Testis (tissue), 2 donors: ENCODE measurements at regions not wholly inside any gene's neighbourhood (a gene's known extent, or its start where the extent isn't known, plus 50 kb on each side); places are given as distances from the start of the nearest gene placed in this dataset.

Experiments
- DNase-seq: peaks from one replicate; pipeline ENCODE4 v3.0.0-alpha.2; 2019
- H3K27ac ChIP-seq, 2 donors: fragments of 200-600 bp; sonication (generic); one replicate each; pipeline ENCODE4 v1.5.1; 2019
- H3K27me3 ChIP-seq: fragments of 200-600 bp; sonication (generic); one replicate; pipeline ENCODE4 v1.5.1; 2019
- H3K36me3 ChIP-seq: fragments of 200-600 bp; sonication (generic); one replicate; pipeline ENCODE4 v1.5.1; 2017; ENCODE audit warnings: low read depth; ENCODE audit errors: missing control alignments
- H3K4me1 ChIP-seq: fragments of 200-600 bp; sonication (generic); one replicate; pipeline ENCODE4 v1.5.1; 2019
- H3K4me3 ChIP-seq, 2 donors: fragments of 200-600 bp; sonication (generic); one replicate each; pipeline ENCODE4 v1.5.1; 2017 to 2019
- H3K9me3 ChIP-seq: fragments of 200-600 bp; sonication (generic); one replicate; pipeline ENCODE4 v1.5.1; 2017
- CTCF ChIP-seq, 3 experiments: fragments of 450-650 bp in 2 of 3; fragments of 200-600 bp in 1 of 3; sonication (generic) in 1 of 3; IDR thresholded peaks; one replicate each; pipeline ENCODE4 v1.5.1; 2016 to 2019; ENCODE audit warnings: antibody characterized with exemption in 3 of 3, mild to moderate bottlenecking in 2 of 3, moderate library complexity in 1 of 3
- POLR2A ChIP-seq: fragments of 450-650 bp; IDR thresholded peaks from one replicate; pipeline ENCODE4 v1.6.1; 2017; ENCODE audit warnings: antibody characterized with exemption, mild to moderate bottlenecking, moderate library complexity
- WGBS, 2 donors: methylation state at CpG; one replicate each; pipeline ENCODE4 v1.1.5; 2018; 5-methylcytosine and 5-hydroxymethylcytosine counted together
- intact Hi-C: fragments of 100-400 bp; cut with DNase I; formaldehyde crosslinking; loops from one replicate; pipeline ENCODE4 v1.15.1; 2023; ENCODE audit warnings: low total_unique reads

DNA sequence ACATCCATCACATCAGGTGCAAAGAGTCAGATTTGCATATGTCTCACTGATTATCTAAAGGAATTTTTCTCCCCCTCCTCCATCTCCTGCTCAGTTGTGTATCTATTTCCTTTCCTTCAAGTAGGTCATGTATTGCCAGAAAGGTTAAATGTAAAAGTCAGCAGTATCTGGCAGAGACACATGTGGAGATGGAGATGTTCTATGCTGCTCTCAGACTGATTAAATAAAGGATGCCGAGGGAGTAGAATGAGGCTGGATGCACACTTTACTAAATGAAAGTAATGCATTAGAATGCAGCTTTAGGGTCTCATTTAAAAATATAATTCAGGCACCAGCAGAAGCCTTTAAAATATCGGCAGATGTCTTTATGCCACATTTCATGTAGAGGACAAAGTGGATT is 555.3 kb downstream of the RNF144A start:
- Histone ChIP-seq H3K9me3 (no peaks in the 10 kb centered on the region), H3K27me3 (no peaks in the 10 kb centered on the region), H3K36me3 (no peaks in the 10 kb centered on the region), H3K27ac (no peak overlapping the region), H3K4me1 (no peaks in the 10 kb centered on the region), H3K4me3 (no peak overlapping the region)
- intact Hi-C loops = no loop called here
- no peak for TF ChIP-seq POLR2A
- no peak for TF ChIP-seq CTCF (IDR thresholded peaks at IDR 0.05)
- WGBS, 2 donors = 70 to 74% methylated on average over 2 of the region's 2 CpGs
- no peak for DNase-seq

DNA sequence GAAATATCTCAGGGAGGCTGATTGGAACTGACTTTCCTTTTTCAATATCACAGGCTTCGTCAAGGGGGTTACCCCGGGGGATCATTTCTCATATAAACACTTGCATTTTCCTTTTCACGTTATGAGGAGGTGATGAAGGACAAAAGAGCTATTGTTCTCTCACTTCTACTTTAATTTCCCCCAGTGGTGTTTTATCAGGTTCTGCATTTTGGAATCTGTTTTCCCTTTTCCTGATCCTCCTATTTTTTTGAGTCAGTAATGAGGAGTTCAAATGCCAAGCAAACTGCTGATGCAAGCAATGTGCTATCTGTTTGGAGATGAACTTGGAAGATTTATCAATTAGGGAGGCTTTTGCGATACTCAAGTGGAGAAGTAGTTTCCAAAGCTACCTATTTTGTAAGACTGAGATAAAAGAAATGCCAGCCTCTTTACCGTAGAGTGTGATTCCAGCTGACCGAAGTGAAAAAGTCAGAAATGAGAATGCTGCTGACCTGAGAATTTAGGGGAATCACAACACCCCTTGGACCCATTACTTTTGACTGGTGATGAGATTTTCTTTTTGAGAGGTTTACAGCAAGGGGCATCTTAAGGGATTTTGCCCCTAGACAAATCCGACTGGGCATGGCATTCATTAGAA is 556.0 kb downstream of the RNF144A start:
- H3K9me3 ChIP-seq = no peaks in the 10 kb centered on the region
- no peaks in the 10 kb centered on the region for H3K27me3 ChIP-seq
- 66 to 73% methylated on average over 7 of the region's 7 CpGs for WGBS, 2 donors
- no peak for TF ChIP-seq CTCF (IDR thresholded peaks at IDR 0.05)
- no peak for DNase-seq
- H3K4me1 ChIP-seq = no peaks in the 10 kb centered on the region
- no peak overlapping the region for H3K4me3 ChIP-seq
- no peak overlapping the region for H3K27ac ChIP-seq
- no peaks in the 10 kb centered on the region for H3K36me3 ChIP-seq
- intact Hi-C loops = no loop called here

GRCh38 chr2:7476371-7476770 is 559.2 kb downstream of the RNF144A start:
- Histone ChIP-seq H3K36me3 (no peaks in the 10 kb centered on the region), H3K9me3 (no peaks in the 10 kb centered on the region), H3K27ac (no peak overlapping the region), H3K27me3 (no peaks in the 10 kb centered on the region), H3K4me1 (no peaks in the 10 kb centered on the region), H3K4me3 (no peak overlapping the region)
- TF ChIP-seq POLR2A (no peak), CTCF (IDR thresholded peaks at IDR 0.05) (no peak)
- intact Hi-C loops = no loop called here
- no peak for DNase-seq

DNA sequence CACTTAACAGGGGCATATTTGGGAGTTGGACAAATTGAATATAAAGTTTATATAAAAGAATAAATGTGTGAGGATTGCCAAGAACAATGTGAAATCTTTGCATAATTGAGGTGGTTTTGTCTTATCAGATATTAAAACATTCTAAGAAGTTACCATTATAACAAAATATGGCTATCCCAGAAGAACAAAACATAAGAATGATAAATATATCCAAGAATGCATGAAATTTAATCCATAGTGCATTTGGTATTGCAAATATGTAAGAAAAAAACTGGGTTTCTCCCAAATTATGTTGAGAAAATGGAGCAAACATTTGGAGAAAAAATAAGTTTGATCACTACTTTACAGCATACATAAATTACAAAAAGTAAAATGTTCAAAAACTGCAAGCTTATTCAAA is 562.4 kb downstream of the RNF144A start:
- intact Hi-C loops = no loop called here
- Histone ChIP-seq H3K4me3 (no peak overlapping the region), H3K9me3 (no peaks in the 10 kb centered on the region), H3K36me3 (no peaks in the 10 kb centered on the region), H3K27me3 (no peaks in the 10 kb centered on the region), H3K27ac (no peak overlapping the region), H3K4me1 (no peaks in the 10 kb centered on the region)
- no peak for TF ChIP-seq CTCF (IDR thresholded peaks at IDR 0.05)
- no peak for DNase-seq

- intact Hi-C loops = no loop called here
- DNase-seq = no peak
- no peaks in the 10 kb centered on the region for H3K27me3 ChIP-seq
- no peaks in the 10 kb centered on the region for H3K4me1 ChIP-seq
- no peak overlapping the region for H3K4me3 ChIP-seq
- no peak for TF ChIP-seq CTCF (IDR thresholded peaks at IDR 0.05)
- no peak for TF ChIP-seq POLR2A
- H3K27ac ChIP-seq = no peak overlapping the region
- H3K36me3 ChIP-seq = no peaks in the 10 kb centered on the region
- no peaks in the 10 kb centered on the region for H3K9me3 ChIP-seq
Observed at GRCh38 chr2:7480431-7480830, 563.2 kb downstream of the RNF144A start.
